GM06990 (cell line): ENCODE measurements at regions not wholly inside any gene's neighbourhood (a gene's known extent, or its start where the extent isn't known, plus 50 kb on each side); places are given as distances from the start of the nearest gene placed in this dataset.

ENCODE experiments used
- DNase-seq: peaks from one replicate; pipeline ENCODE4 v3.0.0-alpha.2; 2011; ENCODE audit not compliant: insufficient read length; ENCODE audit errors: extremely low read depth
- H3K27me3 ChIP-seq: replicated peaks from 2 replicates; pipeline ENCODE4 v1.6.0; 2011; ENCODE audit warnings: low read length; ENCODE audit not compliant: control insufficient read depth, insufficient read depth
- H3K36me3 ChIP-seq: 2 replicates; pipeline ENCODE4 v1.5.1; 2011; ENCODE audit warnings: low read length; ENCODE audit not compliant: control insufficient read depth, insufficient read depth
- H3K4me3 ChIP-seq: replicated peaks from 2 replicates; pipeline ENCODE4 v1.5.1; 2011; ENCODE audit warnings: low read depth, mild to moderate bottlenecking, control low read depth, low read length
- TF ChIP-seq, protein P1 (sequence below): IDR thresholded peaks from 2 replicates; pipeline ENCODE4 v1.5.1; 2011; ENCODE audit warnings: low read length, control low read depth, mild to moderate bottlenecking, inconsistent platforms; ENCODE audit not compliant: insufficient read depth, poor library complexity, severe bottlenecking

DNA sequence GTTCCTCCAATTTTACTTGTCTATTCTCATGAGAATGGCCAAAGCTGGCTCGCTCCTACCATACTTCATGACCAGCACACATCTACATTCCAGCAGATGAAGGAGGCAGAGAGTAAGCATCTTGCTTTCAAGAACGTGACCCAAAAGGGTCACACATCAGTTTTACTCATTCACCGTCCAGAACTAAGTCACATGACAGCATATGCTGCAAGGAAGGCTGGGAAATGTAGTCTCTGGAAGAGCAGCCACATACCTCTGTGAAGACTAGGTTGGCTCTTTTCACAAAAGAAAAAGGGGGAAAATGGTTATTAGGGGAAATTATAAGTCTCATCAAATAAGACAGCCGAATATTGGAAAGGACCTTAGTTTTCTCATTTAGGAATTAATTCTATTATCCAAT, 835.3 kb downstream of the EPHA4 start:
- no peak for DNase-seq
- H3K27me3 ChIP-seq: no peaks in the 10 kb centered on the region
- no peaks in the 10 kb centered on the region for H3K36me3 ChIP-seq
- TF ChIP-seq, protein P1, sequence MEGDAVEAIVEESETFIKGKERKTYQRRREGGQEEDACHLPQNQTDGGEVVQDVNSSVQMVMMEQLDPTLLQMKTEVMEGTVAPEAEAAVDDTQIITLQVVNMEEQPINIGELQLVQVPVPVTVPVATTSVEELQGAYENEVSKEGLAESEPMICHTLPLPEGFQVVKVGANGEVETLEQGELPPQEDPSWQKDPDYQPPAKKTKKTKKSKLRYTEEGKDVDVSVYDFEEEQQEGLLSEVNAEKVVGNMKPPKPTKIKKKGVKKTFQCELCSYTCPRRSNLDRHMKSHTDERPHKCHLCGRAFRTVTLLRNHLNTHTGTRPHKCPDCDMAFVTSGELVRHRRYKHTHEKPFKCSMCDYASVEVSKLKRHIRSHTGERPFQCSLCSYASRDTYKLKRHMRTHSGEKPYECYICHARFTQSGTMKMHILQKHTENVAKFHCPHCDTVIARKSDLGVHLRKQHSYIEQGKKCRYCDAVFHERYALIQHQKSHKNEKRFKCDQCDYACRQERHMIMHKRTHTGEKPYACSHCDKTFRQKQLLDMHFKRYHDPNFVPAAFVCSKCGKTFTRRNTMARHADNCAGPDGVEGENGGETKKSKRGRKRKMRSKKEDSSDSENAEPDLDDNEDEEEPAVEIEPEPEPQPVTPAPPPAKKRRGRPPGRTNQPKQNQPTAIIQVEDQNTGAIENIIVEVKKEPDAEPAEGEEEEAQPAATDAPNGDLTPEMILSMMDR: no peak
- no peak overlapping the region for H3K4me3 ChIP-seq

DNA sequence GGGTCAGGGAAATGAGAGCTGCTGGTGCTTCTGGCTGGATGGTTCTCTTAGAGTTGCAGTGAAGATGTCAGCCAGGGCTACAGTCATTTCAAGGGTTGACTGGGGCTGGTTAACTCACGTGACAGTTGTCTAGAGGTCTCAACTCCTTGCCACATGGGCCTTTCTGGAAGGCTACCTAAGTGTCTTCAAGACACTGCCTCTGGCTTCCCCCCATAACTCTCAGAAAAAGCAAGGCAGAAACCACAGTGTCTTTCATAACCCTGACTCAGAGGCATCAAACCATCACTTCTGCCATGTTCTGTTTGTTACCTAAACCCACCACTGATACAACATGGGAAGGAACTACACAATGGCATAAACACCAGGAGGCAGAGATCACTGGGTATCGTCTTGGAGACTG, 828.9 kb downstream of the EPHA4 start:
- TF ChIP-seq, protein P1: no peak
- DNase-seq: no peak

DNA sequence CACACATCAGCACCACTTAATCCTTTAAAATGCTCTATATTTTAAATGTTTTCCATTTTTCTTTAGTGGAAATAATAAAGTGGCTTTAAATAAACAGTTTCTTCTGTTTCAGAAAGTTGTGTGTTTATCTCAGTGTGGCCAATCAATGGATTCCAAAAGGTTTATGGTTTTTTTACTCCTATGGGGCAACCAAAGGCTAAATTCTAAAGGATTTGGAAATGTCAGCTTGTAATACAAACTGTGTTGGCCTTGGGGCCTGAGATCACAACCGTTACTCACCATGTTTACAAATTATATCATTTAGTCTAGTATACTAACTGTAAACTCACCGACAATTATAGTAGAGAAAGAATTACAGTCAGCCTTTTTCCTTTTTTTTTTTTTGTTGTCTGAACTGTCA, 827.2 kb downstream of the EPHA4 start:
- Histone ChIP-seq H3K27me3 (no peaks in the 10 kb centered on the region), H3K4me3 (no peak overlapping the region), H3K36me3 (no peaks in the 10 kb centered on the region)
- DNase-seq: no peak
- TF ChIP-seq, protein P1: no peak

More for the DNA sequence above, 828.9 kb downstream of the EPHA4 start:
- no peaks in the 10 kb centered on the region for H3K36me3 ChIP-seq
- no peaks in the 10 kb centered on the region for H3K27me3 ChIP-seq
- no peak overlapping the region for H3K4me3 ChIP-seq

DNA sequence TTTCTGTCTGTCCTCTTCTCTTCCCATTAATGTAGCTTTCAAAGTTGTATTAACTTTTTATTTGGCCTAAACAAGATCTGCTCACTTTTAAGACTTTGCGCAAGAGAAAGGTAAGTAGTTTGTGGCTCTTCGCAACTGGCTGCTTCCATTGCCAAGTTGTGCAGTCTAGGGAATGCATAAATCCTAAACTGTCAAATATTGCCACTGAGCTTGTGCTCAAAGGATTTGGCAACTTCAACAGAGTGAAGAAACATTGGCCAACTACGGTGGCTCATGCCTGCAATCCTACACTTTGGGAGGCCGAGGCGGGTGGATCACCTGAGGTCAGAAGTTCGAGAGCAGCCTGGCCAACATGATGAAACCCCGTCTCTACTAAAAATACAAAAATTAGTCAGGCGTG, 826.4 kb downstream of the EPHA4 start:
- Histone ChIP-seq H3K27me3 (no peaks in the 10 kb centered on the region), H3K36me3 (no peaks in the 10 kb centered on the region), H3K4me3 (no peak overlapping the region)
- TF ChIP-seq, protein P1: no peak
- DNase-seq: no peak

DNA sequence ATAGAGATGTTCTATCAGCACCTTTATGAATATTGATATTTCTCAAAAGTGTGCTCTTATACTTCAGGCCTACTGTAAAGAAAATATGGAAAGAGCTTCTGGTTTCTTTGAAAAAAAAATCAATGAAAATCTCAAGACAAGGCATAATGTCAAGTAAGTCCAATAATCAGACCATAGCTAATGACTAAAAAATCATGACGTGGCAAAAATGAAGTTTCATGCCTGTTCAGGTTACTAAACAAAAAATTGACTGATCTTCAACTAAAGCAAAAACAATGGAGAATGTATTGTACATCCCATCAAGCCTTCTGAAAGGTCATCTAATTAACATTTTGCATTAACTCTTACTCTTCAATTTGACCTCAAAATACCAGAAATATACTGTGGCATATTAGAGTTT, 824.4 kb downstream of the EPHA4 start:
- no peaks in the 10 kb centered on the region for H3K36me3 ChIP-seq
- TF ChIP-seq, protein P1: no peak
- DNase-seq: no peak
- no peaks in the 10 kb centered on the region for H3K27me3 ChIP-seq
- no peak overlapping the region for H3K4me3 ChIP-seq

DNA sequence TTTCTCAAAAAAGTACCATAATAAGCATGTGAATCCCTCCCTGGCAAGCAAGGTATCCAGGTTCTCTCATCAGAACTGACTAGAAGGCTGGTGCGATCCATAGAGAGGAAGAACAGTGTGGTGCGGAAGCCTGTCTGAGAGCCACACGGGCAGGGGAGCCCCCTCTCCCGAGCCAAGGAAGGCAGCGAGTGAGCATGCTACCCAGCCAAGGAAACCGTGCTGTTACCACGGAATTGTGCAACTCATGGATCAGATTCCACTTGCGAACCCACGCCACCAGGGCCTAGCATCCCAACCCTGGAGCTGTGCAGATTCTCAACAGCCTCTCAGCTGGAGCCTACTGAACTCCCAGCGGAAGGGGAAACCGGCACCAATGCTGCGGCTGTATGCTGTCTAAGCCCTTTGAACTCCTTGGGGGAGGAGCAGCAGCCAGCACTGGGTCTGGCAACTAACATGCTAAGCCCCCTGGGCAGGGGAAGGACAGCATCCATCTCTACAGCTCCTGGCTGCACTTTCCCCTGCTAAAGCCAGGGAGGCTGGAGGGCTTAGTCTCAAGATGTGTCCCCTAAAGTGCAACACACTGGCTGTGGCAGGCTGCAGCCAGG, 823.1 kb downstream of the EPHA4 start:
- no peaks in the 10 kb centered on the region for H3K27me3 ChIP-seq
- DNase-seq: no peak
- no peaks in the 10 kb centered on the region for H3K36me3 ChIP-seq
- H3K4me3 ChIP-seq: no peak overlapping the region
- TF ChIP-seq, protein P1: no peak
